KMS-11 (cell line): ENCODE measurements at regions not wholly inside any gene's neighbourhood (a gene's known extent, or its start where the extent isn't known, plus 50 kb on each side); places are given as distances from the start of the nearest gene placed in this dataset.

ENCODE experiments used
- H2AFZ ChIP-seq: fragments of 200-600 bp; sonication (generic); 2 replicates; pipeline ENCODE4 v1.6.1; 2016; ENCODE audit warnings: antibody characterized with exemption, mixed run types, low read depth
- H3K27ac ChIP-seq: fragments of 200-600 bp; sonication (generic); 2 replicates; pipeline ENCODE4 v1.6.1; 2016; ENCODE audit warnings: mild to moderate bottlenecking, mixed run types
- H3K27me3 ChIP-seq: fragments of 200-600 bp; sonication (generic); 2 replicates; pipeline ENCODE4 v1.6.1; 2017; ENCODE audit warnings: mild to moderate bottlenecking, low read depth, mixed run types, moderate library complexity; ENCODE audit not compliant: insufficient read depth
- H3K36me3 ChIP-seq: fragments of 200-600 bp; sonication (generic); 2 replicates; pipeline ENCODE4 v1.6.1; 2017; ENCODE audit warnings: mild to moderate bottlenecking, mixed run types; ENCODE audit not compliant: insufficient read depth
- H3K4me1 ChIP-seq: fragments of 200-600 bp; sonication (generic); 2 replicates; pipeline ENCODE4 v1.6.1; 2016; ENCODE audit warnings: mild to moderate bottlenecking, low read depth, mixed run types; ENCODE audit not compliant: poor library complexity, severe bottlenecking
- H3K4me2 ChIP-seq: fragments of 200-600 bp; sonication (generic); 2 replicates; pipeline ENCODE4 v1.7.0; 2016; ENCODE audit warnings: mild to moderate bottlenecking, mixed run types
- H3K4me3 ChIP-seq: fragments of 200-600 bp; sonication (generic); IDR thresholded peaks from 2 replicates; pipeline ENCODE4 v1.6.1; 2017; ENCODE audit warnings: low read depth, low read length, mixed read lengths; ENCODE audit not compliant: insufficient read depth
- H3K79me2 ChIP-seq: fragments of 200-600 bp; sonication (generic); 2 replicates; pipeline ENCODE4 v1.6.1; 2016; ENCODE audit warnings: low read depth, mixed run types; ENCODE audit not compliant: insufficient read depth
- H3K9ac ChIP-seq: fragments of 200-600 bp; sonication (generic); 2 replicates; pipeline ENCODE4 v1.6.1; 2016; ENCODE audit warnings: mild to moderate bottlenecking, mixed run types
- H4K20me1 ChIP-seq: fragments of 200-600 bp; sonication (generic); 2 replicates; pipeline ENCODE4 v1.6.1; 2016; ENCODE audit warnings: mild to moderate bottlenecking, mixed run types; ENCODE audit not compliant: insufficient read depth
- TF ChIP-seq, protein P1 (sequence below): fragments of 200-600 bp; sonication (generic); conservative IDR thresholded peaks from 2 replicates; pipeline ENCODE4 v1.6.1; 2017; ENCODE audit warnings: low read depth, mild to moderate bottlenecking, antibody characterized with exemption, low read length, moderate library complexity, mixed read lengths

DNA sequence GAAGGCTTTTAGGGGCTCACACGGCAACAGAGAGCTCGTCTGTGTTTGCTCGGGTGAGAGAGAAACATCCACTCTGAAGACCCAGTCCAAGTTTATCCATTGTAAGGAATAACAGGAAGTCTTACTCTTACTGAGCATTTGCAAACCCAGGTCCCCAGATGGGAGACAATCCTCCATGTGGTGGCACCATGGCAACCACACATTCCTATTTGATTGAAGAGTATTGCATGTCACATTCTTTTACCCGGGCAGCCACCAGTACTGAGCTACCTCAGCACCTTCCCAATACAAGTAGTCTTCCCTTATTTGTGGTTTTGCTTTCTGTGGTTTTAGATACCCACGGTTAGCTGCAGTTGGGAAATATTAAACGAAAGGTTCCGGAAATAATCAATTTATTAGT, 302.9 kb upstream of the RASGRP1 start:
- Histone ChIP-seq H4K20me1 (no peaks in the 10 kb centered on the region), H3K4me3 (no peak overlapping the region), H3K4me1 (no peaks in the 10 kb centered on the region), H3K9ac (no peak overlapping the region), H3K27me3 (no peaks in the 10 kb centered on the region), H3K36me3 (no peaks in the 10 kb centered on the region), H3K79me2 (no peaks in the 10 kb centered on the region), H2AFZ (no peak overlapping the region), H3K4me2 (no peak overlapping the region), H3K27ac (no peak overlapping the region)
- TF ChIP-seq, protein P1, sequence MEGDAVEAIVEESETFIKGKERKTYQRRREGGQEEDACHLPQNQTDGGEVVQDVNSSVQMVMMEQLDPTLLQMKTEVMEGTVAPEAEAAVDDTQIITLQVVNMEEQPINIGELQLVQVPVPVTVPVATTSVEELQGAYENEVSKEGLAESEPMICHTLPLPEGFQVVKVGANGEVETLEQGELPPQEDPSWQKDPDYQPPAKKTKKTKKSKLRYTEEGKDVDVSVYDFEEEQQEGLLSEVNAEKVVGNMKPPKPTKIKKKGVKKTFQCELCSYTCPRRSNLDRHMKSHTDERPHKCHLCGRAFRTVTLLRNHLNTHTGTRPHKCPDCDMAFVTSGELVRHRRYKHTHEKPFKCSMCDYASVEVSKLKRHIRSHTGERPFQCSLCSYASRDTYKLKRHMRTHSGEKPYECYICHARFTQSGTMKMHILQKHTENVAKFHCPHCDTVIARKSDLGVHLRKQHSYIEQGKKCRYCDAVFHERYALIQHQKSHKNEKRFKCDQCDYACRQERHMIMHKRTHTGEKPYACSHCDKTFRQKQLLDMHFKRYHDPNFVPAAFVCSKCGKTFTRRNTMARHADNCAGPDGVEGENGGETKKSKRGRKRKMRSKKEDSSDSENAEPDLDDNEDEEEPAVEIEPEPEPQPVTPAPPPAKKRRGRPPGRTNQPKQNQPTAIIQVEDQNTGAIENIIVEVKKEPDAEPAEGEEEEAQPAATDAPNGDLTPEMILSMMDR = no peak

DNA sequence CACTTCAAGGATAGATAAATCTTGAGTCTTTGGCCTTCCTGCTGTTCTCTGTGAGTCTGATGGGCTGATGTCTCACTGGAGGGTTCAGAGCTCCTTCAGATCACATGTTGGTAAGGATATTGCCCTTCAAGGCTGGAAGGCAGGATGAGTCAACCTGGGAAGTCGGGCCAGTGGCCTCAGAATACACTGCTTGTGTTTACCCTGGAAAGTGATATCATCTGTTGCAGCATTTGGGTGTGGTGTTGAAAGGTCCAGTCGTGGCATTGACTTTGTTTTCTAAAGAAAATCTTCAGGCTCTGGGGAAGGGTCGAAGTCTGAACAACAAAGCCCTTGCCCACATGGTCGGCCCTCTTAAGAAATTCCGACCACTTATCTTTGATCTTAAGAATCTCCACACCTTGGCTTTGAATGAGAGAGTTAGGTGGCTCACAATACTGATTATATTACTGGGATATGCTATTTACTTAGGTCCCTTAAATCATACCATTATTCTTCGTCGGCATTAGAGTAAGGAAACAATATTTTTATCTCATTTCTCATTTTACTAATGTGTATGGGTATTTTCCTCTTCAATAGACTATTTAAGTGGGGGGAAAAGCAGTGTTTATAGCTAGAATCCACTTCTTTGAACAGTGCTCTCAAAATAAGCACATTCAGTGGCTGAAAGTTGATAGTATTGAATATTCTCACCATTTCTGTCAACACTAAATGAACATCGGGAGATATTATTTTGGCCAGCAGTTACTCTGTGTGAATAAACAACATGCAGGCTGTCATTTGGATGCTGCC, 303.9 kb upstream of the RASGRP1 start:
- no peaks in the 10 kb centered on the region for H3K4me1 ChIP-seq
- H3K9ac ChIP-seq = no peak overlapping the region
- no peak overlapping the region for H3K4me2 ChIP-seq
- H4K20me1 ChIP-seq = no peaks in the 10 kb centered on the region
- H3K27me3 ChIP-seq = no peaks in the 10 kb centered on the region
- no peak overlapping the region for H2AFZ ChIP-seq
- no peak overlapping the region for H3K27ac ChIP-seq
- no peaks in the 10 kb centered on the region for H3K79me2 ChIP-seq
- H3K4me3 ChIP-seq = no peak overlapping the region
- TF ChIP-seq, protein P1 = no peak
- H3K36me3 ChIP-seq = no peaks in the 10 kb centered on the region

DNA sequence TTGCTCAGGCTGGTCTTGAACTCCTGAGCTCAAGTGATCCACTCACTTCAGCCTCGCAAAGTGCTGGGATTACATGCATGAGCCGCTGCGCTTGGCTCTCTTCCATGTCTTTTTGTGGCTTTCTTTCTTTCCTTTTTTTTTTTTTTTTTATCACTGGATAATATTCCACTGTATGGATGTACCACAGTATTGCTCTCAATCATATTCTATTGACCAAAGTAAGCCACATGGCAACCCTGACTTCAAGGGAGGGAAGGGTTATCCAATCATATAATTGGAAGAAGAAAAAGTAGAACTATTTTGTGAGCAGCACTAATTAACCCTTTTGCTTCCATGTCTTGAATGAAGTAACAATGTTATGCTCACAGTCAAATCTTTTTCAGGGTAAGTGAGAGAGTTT, 307.0 kb upstream of the RASGRP1 start:
- Histone ChIP-seq H3K79me2 (no peaks in the 10 kb centered on the region), H3K4me3 (no peak overlapping the region), H4K20me1 (no peaks in the 10 kb centered on the region), H3K27me3 (no peaks in the 10 kb centered on the region), H2AFZ (no peak overlapping the region), H3K9ac (no peak overlapping the region), H3K4me2 (no peak overlapping the region), H3K27ac (no peak overlapping the region), H3K36me3 (no peaks in the 10 kb centered on the region), H3K4me1 (no peaks in the 10 kb centered on the region)
- TF ChIP-seq, protein P1 = no peak

DNA sequence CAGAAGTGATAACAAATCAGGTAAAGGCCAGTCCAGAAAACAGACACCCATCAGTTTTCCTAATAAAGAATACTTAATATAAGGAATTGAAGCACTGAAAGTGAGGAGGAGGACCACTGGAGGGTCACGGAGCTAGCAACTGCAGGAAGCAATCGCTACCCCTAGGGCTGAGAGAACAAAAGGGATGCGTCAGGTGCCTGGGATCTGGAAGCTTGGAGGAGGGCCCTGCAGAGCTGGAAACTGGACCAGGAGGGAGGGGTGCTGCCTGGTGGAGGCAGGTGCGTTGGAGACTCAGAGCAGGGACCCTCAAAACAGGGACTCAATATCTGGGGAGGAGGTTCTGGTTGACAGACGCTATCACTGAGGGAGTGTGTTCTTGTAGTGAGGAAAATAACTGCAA, 308.1 kb upstream of the RASGRP1 start:
- Histone ChIP-seq H3K36me3 (no peaks in the 10 kb centered on the region), H3K27ac (no peak overlapping the region), H4K20me1 (no peaks in the 10 kb centered on the region), H3K4me3 (no peak overlapping the region), H3K79me2 (no peaks in the 10 kb centered on the region), H2AFZ (no peak overlapping the region), H3K4me2 (no peak overlapping the region), H3K4me1 (no peaks in the 10 kb centered on the region), H3K27me3 (no peaks in the 10 kb centered on the region), H3K9ac (no peak overlapping the region)
- TF ChIP-seq, protein P1 = no peak
